Transverse colon (tissue), 4 donors: ENCODE measurements at regions not wholly inside any gene's neighbourhood (a gene's known extent, or its start where the extent isn't known, plus 50 kb on each side); places are given as distances from the start of the nearest gene placed in this dataset.

Experiments
- DNase-seq: peaks from one replicate; pipeline ENCODE4 v3.0.0-alpha.2; 2019
- H3K27ac ChIP-seq, 4 donors: fragments of 200-600 bp; sonication (generic); 2 replicates each; pipeline ENCODE4 v1.5.1; 2016 to 2018; ENCODE audit warnings: inconsistent platforms in 4 of 4
- H3K27me3 ChIP-seq: fragments of 200-600 bp; sonication (generic); 2 replicates; pipeline ENCODE4 v1.5.1; 2017; ENCODE audit warnings: inconsistent platforms
- H3K36me3 ChIP-seq, 4 donors: fragments of 200-600 bp; sonication (generic); 2 replicates each; pipeline ENCODE4 v1.5.1; 2017 to 2019; ENCODE audit warnings: inconsistent platforms in 4 of 4
- H3K4me1 ChIP-seq, 4 donors: fragments of 200-600 bp; sonication (generic); 2 replicates each; pipeline ENCODE4 v1.5.1; 2017 to 2020; ENCODE audit warnings: inconsistent platforms in 4 of 4
- H3K4me3 ChIP-seq, 4 donors: fragments of 200-600 bp; sonication (generic); 1 replicate in 1 of 4; 2 replicates in 3 of 4; pipeline versions ENCODE4 v1.5.1 to v1.6.1; 2017 to 2019; ENCODE audit warnings: inconsistent platforms in 4 of 4
- H3K9me3 ChIP-seq, 2 donors: fragments of 200-600 bp; sonication (generic); 2 replicates each; pipeline ENCODE4 v1.5.1; 2017 to 2019; ENCODE audit warnings: inconsistent platforms in 2 of 2
- CTCF ChIP-seq, 5 experiments: fragments of 200-600 bp in 3 of 5; fragments of 450-650 bp in 2 of 5; sonication (generic) in 3 of 5; IDR thresholded peaks; 1 replicate in 2 of 5; 2 replicates in 3 of 5; pipeline ENCODE4 v1.5.1; 2016 to 2017; ENCODE audit warnings: antibody characterized with exemption in 5 of 5, inconsistent platforms in 3 of 5, mild to moderate bottlenecking in 2 of 5, moderate library complexity in 1 of 5
- EP300 ChIP-seq: sonication (generic); formaldehyde crosslinking; IDR thresholded peaks from one replicate; pipeline ENCODE4 v1.6.1; 2017; ENCODE audit warnings: antibody characterized with exemption, low read depth
- POLR2A ChIP-seq: fragments of 450-650 bp; IDR thresholded peaks from one replicate; pipeline ENCODE4 v1.6.1; 2016; ENCODE audit warnings: antibody characterized with exemption, mild to moderate bottlenecking, moderate library complexity
- POLR2AphosphoS5 ChIP-seq, 3 donors: sonication (generic); formaldehyde crosslinking; IDR thresholded peaks; one replicate each; pipeline ENCODE4 v1.6.1; 2016; ENCODE audit warnings: antibody characterized with exemption in 3 of 3
- WGBS, 2 donors: methylation state at CpG; one replicate each; pipeline ENCODE4 v1.1.5; 2018; ENCODE audit warnings: low coverage in 1 of 2; 5-methylcytosine and 5-hydroxymethylcytosine counted together
- in situ Hi-C, 4 donors: fragments of 200-750 bp; cut with MboI; loops; one replicate each; pipeline versions ENCODE4 v1.15.0 to v1.15.1; 2017; ENCODE audit warnings: low sequenced_read_pairs in 3 of 4, low pct_ligation_motif_present in 1 of 4, low pct_unique_long_range_greater_than_20kb in 1 of 4
- intact Hi-C: fragments of 100-400 bp; cut with DNase I; formaldehyde crosslinking; loops from one replicate; pipeline ENCODE4 v1.15.1; 2023; ENCODE audit warnings: low total_unique reads

GRCh38 chr2:76391678-76392077 is 681.0 kb upstream of the GCFC2 start:
- no peaks in the 10 kb centered on the region for H3K36me3 ChIP-seq
- H3K4me3 ChIP-seq: no peak overlapping the region
- WGBS, 2 donors: 12% methylated on average over 3 of the region's 3 CpGs; no CpG with 5 or more reads in 1 of the 2 donors
- H3K27ac ChIP-seq: no peak overlapping the region
- no peaks in the 10 kb centered on the region for H3K27me3 ChIP-seq
- TF ChIP-seq POLR2A (no peak), POLR2AphosphoS5 (IDR thresholded peaks at IDR 0.05) (no peak), EP300 (no peak), CTCF (IDR thresholded peaks at IDR 0.05) (no peak)
- H3K9me3 ChIP-seq: no peaks in the 10 kb centered on the region
- intact Hi-C loops: no loop called here
- in situ Hi-C loops: no loop called here
- no peak for DNase-seq
- H3K4me1 ChIP-seq: no peaks in the 10 kb centered on the region

GRCh38 chr2:76387294-76387693 is 676.6 kb upstream of the GCFC2 start:
- intact Hi-C loops (no loop called here), in situ Hi-C loops (no loop called here)
- DNase-seq: no peak
- no peaks in the 10 kb centered on the region for H3K9me3 ChIP-seq
- TF ChIP-seq EP300 (no peak), CTCF (IDR thresholded peaks at IDR 0.05) (no peak), POLR2A (no peak)
- H3K27me3 ChIP-seq: no peaks in the 10 kb centered on the region
- H3K4me3 ChIP-seq: no peak overlapping the region
- 43 to 64% methylated on average over 1 of the region's 1 CpG for WGBS, 2 donors
- no peaks in the 10 kb centered on the region for H3K4me1 ChIP-seq
- no peaks in the 10 kb centered on the region for H3K36me3 ChIP-seq
- H3K27ac ChIP-seq: no peak overlapping the region

GRCh38 chr2:76385943-76386342 is 675.2 kb upstream of the GCFC2 start:
- H3K27ac ChIP-seq: no peak overlapping the region
- TF ChIP-seq CTCF (IDR thresholded peaks at IDR 0.05): no peak
- no peak for TF ChIP-seq POLR2A
- TF ChIP-seq POLR2AphosphoS5 (IDR thresholded peaks at IDR 0.05): no peak
- intact Hi-C loops: no loop called here
- H3K4me3 ChIP-seq: no peak overlapping the region
- no peak for DNase-seq
- no peaks in the 10 kb centered on the region for H3K27me3 ChIP-seq
- H3K36me3 ChIP-seq: no peaks in the 10 kb centered on the region
- in situ Hi-C loops: no loop called here
- WGBS, 2 donors: 67 to 95% methylated on average over 1 of the region's 1 CpG
- no peaks in the 10 kb centered on the region for H3K9me3 ChIP-seq
- H3K4me1 ChIP-seq: no peaks in the 10 kb centered on the region

- Histone ChIP-seq H3K4me3 (no peak overlapping the region), H3K36me3 (no peaks in the 10 kb centered on the region), H3K27ac (no peak overlapping the region), H3K4me1 (no peaks in the 10 kb centered on the region), H3K9me3 (no peaks in the 10 kb centered on the region), H3K27me3 (no peaks in the 10 kb centered on the region)
- DNase-seq: no peak
- no peak for TF ChIP-seq POLR2AphosphoS5 (IDR thresholded peaks at IDR 0.05)
- no peak for TF ChIP-seq EP300
- intact Hi-C loops: no loop called here
- in situ Hi-C loops: no loop called here
Measured at GRCh38 chr2:76381624-76382023, 670.9 kb upstream of the GCFC2 start.

GRCh38 chr2:76378140-76378539 is 667.4 kb upstream of the GCFC2 start:
- no peaks in the 10 kb centered on the region for H3K9me3 ChIP-seq
- H3K27ac ChIP-seq: no peak overlapping the region
- TF ChIP-seq POLR2AphosphoS5 (IDR thresholded peaks at IDR 0.05) (no peak), CTCF (IDR thresholded peaks at IDR 0.05) (no peak), EP300 (no peak), POLR2A (no peak)
- intact Hi-C loops: loop anchor here (2.0 kb wide), 1 partner anchor 63 kb away; no protein-coding TSS in a partner anchor
- 46 to 64% methylated on average over 1 of the region's 1 CpG for WGBS, 2 donors
- no peak for DNase-seq
- H3K36me3 ChIP-seq: no peaks in the 10 kb centered on the region
- no peaks in the 10 kb centered on the region for H3K27me3 ChIP-seq
- H3K4me1 ChIP-seq: no peaks in the 10 kb centered on the region
- in situ Hi-C loops: no loop called here
- no peak overlapping the region for H3K4me3 ChIP-seq
